ENCODE measurements at regions not wholly inside any gene's neighbourhood (a gene's known extent, or its start where the extent isn't known, plus 50 kb on each side); places are given as distances from the start of the nearest gene placed in this dataset.

GRCh38 chr6:156650896-156651390 is 126.2 kb upstream of the ARID1B start:
- Histone ChIP-seq H3K27ac (ENCODE audit: control insufficient read depth, insufficient read depth, low read length) (no peak overlapping the region), H3K9me1 (ENCODE audit: control insufficient read depth, extremely low read depth, insufficient read depth, low read length) (no peaks in the 10 kb centered on the region), H3K79me2 (ENCODE audit: control insufficient read depth, insufficient read depth, low read length) (no peaks in the 10 kb centered on the region), H3K27me3 (ENCODE audit: control insufficient read depth, extremely low read depth, insufficient read depth, low read length) (no peaks in the 10 kb centered on the region), H2AFZ (ENCODE audit: control insufficient read depth, low read length) (no peak overlapping the region), H3K4me3 (ENCODE audit: control insufficient read depth in 2 of 3, extremely low read depth in 1 of 3, insufficient read depth in 2 of 3, low read depth in 1 of 3, low read length in 3 of 3) (no peak overlapping the region), H3K9ac (ENCODE audit: control insufficient read depth, extremely low read depth, insufficient read depth, low read length) (no peak overlapping the region), H3K9me3 (ENCODE audit: control insufficient read depth, low read depth, low read length) (no peaks in the 10 kb centered on the region), H4K20me1 (ENCODE audit: control insufficient read depth, extremely low read depth, insufficient read depth, low read length) (no peaks in the 10 kb centered on the region), H3K4me2 (ENCODE audit: control insufficient read depth, extremely low read depth, insufficient read depth, low read depth, low read length) (no peak overlapping the region), H3K36me3 (ENCODE audit: control insufficient read depth in 2 of 2, extremely low read depth in 1 of 2, insufficient read depth in 2 of 2, low read length in 2 of 2) (no peaks in the 10 kb centered on the region), H3K4me1 (ENCODE audit: control insufficient read depth, extremely low read depth, insufficient read depth, low read length) (no peaks in the 10 kb centered on the region)
- FAIRE-seq (no peak), DNase-seq (ENCODE audit: low read depth, low spot score) (no peak)
- dilution Hi-C loops (cut with MboI; ENCODE audit: extremely low pct_ligation_motif_present, low sequenced_read_pairs): no loop called here
- TF ChIP-seq EZH2 (IDR thresholded peaks at IDR 0.05; ENCODE audit: low read length) (no peak), CTCF (optimal IDR thresholded peaks at IDR 0.05 in 1 of 3, IDR thresholded peaks at IDR 0.05 in 1 of 3, conservative IDR thresholded peaks at IDR 0.05 in 1 of 3; ENCODE audit: extremely low read depth in 1 of 3, insufficient read depth in 2 of 3, low read length in 3 of 3) (no peak)

GRCh38 chr6:156648616-156649015 is 128.6 kb upstream of the ARID1B start:
- Histone ChIP-seq H3K27ac (ENCODE audit: control insufficient read depth, insufficient read depth, low read length) (no peak overlapping the region), H4K20me1 (ENCODE audit: control insufficient read depth, extremely low read depth, insufficient read depth, low read length) (no peaks in the 10 kb centered on the region), H2AFZ (ENCODE audit: control insufficient read depth, low read length) (no peak overlapping the region), H3K27me3 (ENCODE audit: control insufficient read depth, extremely low read depth, insufficient read depth, low read length) (no peaks in the 10 kb centered on the region), H3K9me1 (ENCODE audit: control insufficient read depth, extremely low read depth, insufficient read depth, low read length) (no peaks in the 10 kb centered on the region), H3K4me2 (ENCODE audit: control insufficient read depth, extremely low read depth, insufficient read depth, low read depth, low read length) (no peak overlapping the region), H3K4me3 (ENCODE audit: control insufficient read depth in 2 of 3, extremely low read depth in 1 of 3, insufficient read depth in 2 of 3, low read depth in 1 of 3, low read length in 3 of 3) (no peak overlapping the region), H3K9ac (ENCODE audit: control insufficient read depth, extremely low read depth, insufficient read depth, low read length) (no peak overlapping the region), H3K4me1 (ENCODE audit: control insufficient read depth, extremely low read depth, insufficient read depth, low read length) (no peaks in the 10 kb centered on the region), H3K9me3 (ENCODE audit: control insufficient read depth, low read depth, low read length) (no peaks in the 10 kb centered on the region), H3K79me2 (ENCODE audit: control insufficient read depth, insufficient read depth, low read length) (no peaks in the 10 kb centered on the region), H3K36me3 (ENCODE audit: control insufficient read depth in 2 of 2, extremely low read depth in 1 of 2, insufficient read depth in 2 of 2, low read length in 2 of 2) (no peaks in the 10 kb centered on the region)
- DNase-seq (ENCODE audit: low read depth, low spot score): no peak
- FAIRE-seq: no peak
- dilution Hi-C loops (cut with MboI; ENCODE audit: extremely low pct_ligation_motif_present, low sequenced_read_pairs): no loop called here
- TF ChIP-seq EZH2 (IDR thresholded peaks at IDR 0.05; ENCODE audit: low read length): no peak

- no peaks in the 10 kb centered on the region for H3K27me3 ChIP-seq (ENCODE audit: control insufficient read depth, extremely low read depth, insufficient read depth, low read length)
- no peak overlapping the region for H3K4me3 ChIP-seq (ENCODE audit: control insufficient read depth in 2 of 3, extremely low read depth in 1 of 3, insufficient read depth in 2 of 3, low read depth in 1 of 3, low read length in 3 of 3)
- H3K9me3 ChIP-seq (ENCODE audit: control insufficient read depth, low read depth, low read length): no peaks in the 10 kb centered on the region
- no peak overlapping the region for H2AFZ ChIP-seq (ENCODE audit: control insufficient read depth, low read length)
- H3K9me1 ChIP-seq (ENCODE audit: control insufficient read depth, extremely low read depth, insufficient read depth, low read length): no peaks in the 10 kb centered on the region
- H3K79me2 ChIP-seq (ENCODE audit: control insufficient read depth, insufficient read depth, low read length): no peaks in the 10 kb centered on the region
- H3K4me2 ChIP-seq (ENCODE audit: control insufficient read depth, extremely low read depth, insufficient read depth, low read depth, low read length): no peak overlapping the region
- dilution Hi-C loops (cut with MboI; ENCODE audit: extremely low pct_ligation_motif_present, low sequenced_read_pairs): no loop called here
- no peaks in the 10 kb centered on the region for H4K20me1 ChIP-seq (ENCODE audit: control insufficient read depth, extremely low read depth, insufficient read depth, low read length)
- no peak overlapping the region for H3K9ac ChIP-seq (ENCODE audit: control insufficient read depth, extremely low read depth, insufficient read depth, low read length)
- no peak for FAIRE-seq
- H3K36me3 ChIP-seq (ENCODE audit: control insufficient read depth in 2 of 2, extremely low read depth in 1 of 2, insufficient read depth in 2 of 2, low read length in 2 of 2): no peaks in the 10 kb centered on the region
- no peak for DNase-seq (ENCODE audit: low read depth, low spot score)
- H3K4me1 ChIP-seq (ENCODE audit: control insufficient read depth, extremely low read depth, insufficient read depth, low read length): no peaks in the 10 kb centered on the region
- TF ChIP-seq EZH2 (IDR thresholded peaks at IDR 0.05; ENCODE audit: low read length): no peak
- TF ChIP-seq CTCF (optimal IDR thresholded peaks at IDR 0.05 in 1 of 3, IDR thresholded peaks at IDR 0.05 in 1 of 3, conservative IDR thresholded peaks at IDR 0.05 in 1 of 3; ENCODE audit: extremely low read depth in 1 of 3, insufficient read depth in 2 of 3, low read length in 3 of 3): no peak
- H3K27ac ChIP-seq (ENCODE audit: control insufficient read depth, insufficient read depth, low read length): no peak overlapping the region
Measured at GRCh38 chr6:156647991-156648390, 129.2 kb upstream of the ARID1B start.

Data from keratinocyte (primary cell).